Hepatocyte (in vitro differentiated cells): ENCODE measurements at regions not wholly inside any gene's neighbourhood (a gene's known extent, or its start where the extent isn't known, plus 50 kb on each side); places are given as distances from the start of the nearest gene placed in this dataset.

Source experiments
- DNase-seq: peaks from one replicate; pipeline ENCODE4 v3.0.0-alpha.2; 2016; ENCODE audit warnings: low spot score
- H2AFZ ChIP-seq: fragments of 200-600 bp; sonication (generic); 2 replicates; pipeline ENCODE4 v1.6.0; 2016; ENCODE audit warnings: antibody characterized with exemption, mild to moderate bottlenecking
- H3K27ac ChIP-seq: fragments of 200-600 bp; sonication (generic); 2 replicates; pipeline ENCODE4 v1.5.1; 2016; ENCODE audit warnings: mild to moderate bottlenecking
- H3K27me3 ChIP-seq: fragments of 200-600 bp; sonication (generic); 2 replicates; pipeline ENCODE4 v1.6.1; 2016
- H3K36me3 ChIP-seq: fragments of 200-600 bp; sonication (generic); replicated peaks from 2 replicates; pipeline ENCODE4 v1.5.1; 2016; ENCODE audit warnings: low read depth; ENCODE audit not compliant: insufficient read depth
- H3K4me1 ChIP-seq: fragments of 200-600 bp; sonication (generic); 2 replicates; pipeline ENCODE4 v1.5.1; 2016; ENCODE audit warnings: mild to moderate bottlenecking, moderate library complexity; ENCODE audit not compliant: insufficient read depth
- H3K4me2 ChIP-seq: fragments of 200-600 bp; sonication (generic); 2 replicates; pipeline ENCODE4 v1.6.0; 2016
- H3K4me3 ChIP-seq: fragments of 200-600 bp; sonication (generic); 2 replicates; pipeline ENCODE4 v1.5.1; 2016; ENCODE audit warnings: mild to moderate bottlenecking
- H3K79me2 ChIP-seq: fragments of 200-600 bp; sonication (generic); 2 replicates; pipeline ENCODE4 v1.6.0; 2017; ENCODE audit warnings: mild to moderate bottlenecking
- H3K9me2 ChIP-seq: fragments of 200-600 bp; sonication (generic); replicated peaks from 2 replicates; pipeline ENCODE4 v1.6.0; 2017; ENCODE audit warnings: mild to moderate bottlenecking; ENCODE audit not compliant: insufficient read depth
- H3K9me3 ChIP-seq: fragments of 200-600 bp; sonication (generic); 2 replicates; pipeline ENCODE4 v1.5.1; 2016; ENCODE audit warnings: low read depth, mild to moderate bottlenecking
- H4K20me1 ChIP-seq: fragments of 200-600 bp; sonication (generic); 2 replicates; pipeline ENCODE4 v1.6.0; 2016; ENCODE audit warnings: mild to moderate bottlenecking; ENCODE audit not compliant: insufficient read depth, poor library complexity, severe bottlenecking
- CTCF ChIP-seq: fragments of 200-600 bp; sonication (generic); IDR thresholded peaks from 2 replicates; pipeline ENCODE4 v1.5.1; 2016; ENCODE audit warnings: antibody characterized with exemption, mild to moderate bottlenecking; ENCODE audit not compliant: poor library complexity
- EZH2 ChIP-seq: fragments of 200-600 bp; sonication (generic); IDR thresholded peaks from 2 replicates; pipeline ENCODE4 v1.6.1; 2016; ENCODE audit warnings: antibody characterized with exemption, mild to moderate bottlenecking, borderline replicate concordance
- EZH2phosphoT487 ChIP-seq: fragments of 200-600 bp; sonication (generic); IDR thresholded peaks from one replicate; pipeline ENCODE4 v1.6.1; 2018; ENCODE audit warnings: antibody characterized with exemption, mild to moderate bottlenecking, low read depth, moderate library complexity; ENCODE audit not compliant: unreplicated experiment, severe bottlenecking
- WGBS: methylation state at CpG from one replicate; pipeline ENCODE4 v1.1.6; 2016; ENCODE audit warnings: low lambda C conversion rate; ENCODE audit errors: missing lambda C conversion rate; 5-methylcytosine and 5-hydroxymethylcytosine counted together

GRCh38 chr13:44259045-44260027 is 114.3 kb upstream of the SERP2 start:
- no peak overlapping the region for H3K4me2 ChIP-seq
- no peak overlapping the region for H3K4me3 ChIP-seq
- no peaks in the 10 kb centered on the region for H3K36me3 ChIP-seq
- no peaks in the 10 kb centered on the region for H3K27me3 ChIP-seq
- TF ChIP-seq CTCF (no peak), EZH2 (no peak), EZH2phosphoT487 (no peak)
- H3K79me2 ChIP-seq, result no peaks in the 10 kb centered on the region
- H3K9me2 ChIP-seq, result no peaks in the 10 kb centered on the region
- WGBS, result 74% methylated on average over 12 of the region's 12 CpGs
- H4K20me1 ChIP-seq, result no peaks in the 10 kb centered on the region
- no peaks in the 10 kb centered on the region for H3K4me1 ChIP-seq
- H3K27ac ChIP-seq, result no peak overlapping the region
- no peak overlapping the region for H2AFZ ChIP-seq
- peak; percentile 19 for DNase-seq
- H3K9me3 ChIP-seq, result no peaks in the 10 kb centered on the region

GRCh38 chr13:44260336-44260735 is 113.3 kb upstream of the SERP2 start:
- H3K4me1 ChIP-seq, result no peaks in the 10 kb centered on the region
- H4K20me1 ChIP-seq, result no peaks in the 10 kb centered on the region
- no peak for DNase-seq
- H2AFZ ChIP-seq, result no peak overlapping the region
- no peaks in the 10 kb centered on the region for H3K36me3 ChIP-seq
- no peak overlapping the region for H3K27ac ChIP-seq
- no peak for TF ChIP-seq EZH2
- no peak for TF ChIP-seq CTCF
- no peak for TF ChIP-seq EZH2phosphoT487
- WGBS, result 98% methylated on average over 2 of the region's 2 CpGs
- H3K9me3 ChIP-seq, result no peaks in the 10 kb centered on the region
- H3K4me3 ChIP-seq, result no peak overlapping the region
- H3K79me2 ChIP-seq, result no peaks in the 10 kb centered on the region
- no peaks in the 10 kb centered on the region for H3K27me3 ChIP-seq
- no peaks in the 10 kb centered on the region for H3K9me2 ChIP-seq
- no peak overlapping the region for H3K4me2 ChIP-seq

GRCh38 chr13:44263751-44264620 is 109.6 kb upstream of the SERP2 start:
- H3K9me2 ChIP-seq, result no peaks in the 10 kb centered on the region
- no peak overlapping the region for H3K27ac ChIP-seq
- no peaks in the 10 kb centered on the region for H3K79me2 ChIP-seq
- H2AFZ ChIP-seq, result no peak overlapping the region
- 87% methylated on average over 20 of the region's 20 CpGs for WGBS
- no peak for TF ChIP-seq EZH2phosphoT487
- TF ChIP-seq CTCF, result no peak
- no peak for TF ChIP-seq EZH2
- no peaks in the 10 kb centered on the region for H3K27me3 ChIP-seq
- H3K4me3 ChIP-seq, result no peak overlapping the region
- no peaks in the 10 kb centered on the region for H4K20me1 ChIP-seq
- no peak for DNase-seq
- H3K4me2 ChIP-seq, result no peak overlapping the region
- no peaks in the 10 kb centered on the region for H3K36me3 ChIP-seq
- no peaks in the 10 kb centered on the region for H3K9me3 ChIP-seq
- no peaks in the 10 kb centered on the region for H3K4me1 ChIP-seq
